ENCODE measurements at regions not wholly inside any gene's neighbourhood (a gene's known extent, or its start where the extent isn't known, plus 50 kb on each side); places are given as distances from the start of the nearest gene placed in this dataset.
"Not testable (repeated sequence)": the region's sequence is repeated elsewhere in the genome, so short reads cannot be mapped to it uniquely, and the experiment has no call there.

DNA sequence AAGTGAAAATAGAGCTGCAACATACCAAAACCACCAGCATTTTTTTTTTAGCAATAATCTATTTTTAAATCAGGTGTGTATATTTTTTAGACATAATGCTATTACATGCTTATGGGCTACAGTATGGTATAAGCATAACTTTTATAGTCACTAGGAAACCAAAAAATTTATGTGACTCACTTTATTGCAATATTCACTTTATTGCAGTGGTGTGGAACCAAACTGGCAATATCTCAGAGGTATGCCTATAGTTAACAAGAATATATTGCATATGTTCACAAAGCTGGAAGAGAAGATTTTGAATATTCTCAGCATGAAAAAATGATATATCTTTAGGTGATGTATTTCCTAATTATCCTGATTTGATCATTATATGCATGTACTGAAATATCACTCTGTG lies 128.8 kb upstream of the PLGLB2 start:
- H3K4me1 ChIP-seq (ENCODE audit: control insufficient read depth, extremely low read depth, insufficient read depth, low read length); H3K79me2 ChIP-seq (ENCODE audit: control insufficient read depth, insufficient read depth, low read length); dilution Hi-C loops (cut with MboI; ENCODE audit: extremely low pct_ligation_motif_present, low sequenced_read_pairs); H3K36me3 ChIP-seq (ENCODE audit: control insufficient read depth in 2 of 2, extremely low read depth in 1 of 2, insufficient read depth in 2 of 2, low read length in 2 of 2); H3K9me1 ChIP-seq (replicated peaks; ENCODE audit: control insufficient read depth, extremely low read depth, insufficient read depth, low read length); DNase-seq (ENCODE audit: low read depth, low spot score); H2AFZ ChIP-seq (ENCODE audit: low read depth, low read length); H3K27me3 ChIP-seq (ENCODE audit: control insufficient read depth in 2 of 2, insufficient read depth in 2 of 2, low read length in 2 of 2); POLR2A ChIA-PET; H3K4me2 ChIP-seq (ENCODE audit: insufficient read depth, low read length); H3K27ac ChIP-seq (ENCODE audit: insufficient read depth, low read depth, low read length); H4K20me1 ChIP-seq (replicated peaks; ENCODE audit: control insufficient read depth, extremely low read depth, insufficient read depth, low read length); H3K4me3 ChIP-seq (replicated peaks in 1 of 3; ENCODE audit: insufficient read depth in 1 of 3, low read depth in 1 of 3, low read length in 3 of 3); CTCF ChIA-PET; intact Hi-C loops (cut with micrococcal nuclease); H3K9ac ChIP-seq (replicated peaks; ENCODE audit: extremely low read depth, insufficient read depth, low read length); BruUV-seq (replicated peaks); FAIRE-seq; H3K9me3 ChIP-seq (replicated peaks; ENCODE audit: control insufficient read depth, insufficient read depth, low read length): not testable (repeated sequence)

DNA sequence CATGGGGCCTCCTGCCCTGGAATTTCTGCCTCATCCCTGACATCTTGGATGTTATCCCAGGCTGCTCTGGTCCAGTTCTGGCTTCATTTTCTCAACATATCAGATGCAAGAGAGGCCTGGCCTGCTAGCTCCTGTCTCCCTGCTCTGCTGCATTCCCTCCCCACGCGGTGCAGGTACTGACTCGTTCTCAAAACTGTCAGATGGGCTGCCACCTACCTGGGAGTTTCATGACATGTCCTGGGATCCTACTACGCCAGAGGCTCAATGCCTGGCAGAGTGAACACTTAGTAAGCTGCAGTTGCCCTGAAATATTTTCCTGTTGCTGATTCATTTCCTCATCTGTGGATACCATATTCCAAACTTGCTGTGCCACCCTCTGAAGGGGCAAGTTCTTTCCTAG lies 126.7 kb upstream of the PLGLB2 start:
- H3K9ac ChIP-seq (replicated peaks; ENCODE audit: extremely low read depth, insufficient read depth, low read length); H3K4me1 ChIP-seq (ENCODE audit: control insufficient read depth, extremely low read depth, insufficient read depth, low read length); BruUV-seq (replicated peaks); H3K4me2 ChIP-seq (ENCODE audit: insufficient read depth, low read length); H3K36me3 ChIP-seq (ENCODE audit: control insufficient read depth in 2 of 2, extremely low read depth in 1 of 2, insufficient read depth in 2 of 2, low read length in 2 of 2); H3K9me3 ChIP-seq (replicated peaks; ENCODE audit: control insufficient read depth, insufficient read depth, low read length); H3K79me2 ChIP-seq (ENCODE audit: control insufficient read depth, insufficient read depth, low read length); intact Hi-C loops (cut with micrococcal nuclease); H2AFZ ChIP-seq (ENCODE audit: low read depth, low read length); dilution Hi-C loops (cut with MboI; ENCODE audit: extremely low pct_ligation_motif_present, low sequenced_read_pairs); H3K27me3 ChIP-seq (ENCODE audit: control insufficient read depth in 2 of 2, insufficient read depth in 2 of 2, low read length in 2 of 2); POLR2A ChIA-PET; H3K27ac ChIP-seq (ENCODE audit: insufficient read depth, low read depth, low read length); H3K4me3 ChIP-seq (replicated peaks in 1 of 3; ENCODE audit: insufficient read depth in 1 of 3, low read depth in 1 of 3, low read length in 3 of 3); CTCF ChIA-PET; DNase-seq (ENCODE audit: low read depth, low spot score); H4K20me1 ChIP-seq (replicated peaks; ENCODE audit: control insufficient read depth, extremely low read depth, insufficient read depth, low read length); H3K9me1 ChIP-seq (replicated peaks; ENCODE audit: control insufficient read depth, extremely low read depth, insufficient read depth, low read length): not testable (repeated sequence)
- FAIRE-seq: peak; percentile 93

DNA sequence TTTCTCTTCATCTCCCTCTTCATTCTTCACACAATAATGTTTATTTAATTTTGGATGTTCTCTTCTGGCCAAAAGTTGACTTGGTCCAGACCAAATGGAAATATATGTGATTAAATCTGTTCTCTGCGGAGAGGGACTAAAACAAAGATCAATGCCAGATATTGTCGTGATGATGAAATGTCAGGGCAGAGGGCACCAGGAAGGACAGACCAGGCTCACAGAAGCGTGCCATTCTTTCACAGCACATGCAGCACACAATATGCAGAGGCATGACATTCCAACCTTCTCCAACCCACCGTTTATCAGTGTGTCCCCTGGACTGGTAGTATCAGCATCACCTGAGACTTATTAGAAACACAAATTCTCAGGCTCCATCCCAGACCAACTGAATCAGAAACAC lies 125.2 kb upstream of the PLGLB2 start:
- BruUV-seq (replicated peaks); dilution Hi-C loops (cut with MboI; ENCODE audit: extremely low pct_ligation_motif_present, low sequenced_read_pairs); DNase-seq (ENCODE audit: low read depth, low spot score): not testable (repeated sequence)

More for the DNA sequence above, 125.2 kb upstream of the PLGLB2 start:
- FAIRE-seq; H3K4me2 ChIP-seq (ENCODE audit: insufficient read depth, low read length); H3K4me1 ChIP-seq (ENCODE audit: control insufficient read depth, extremely low read depth, insufficient read depth, low read length); H4K20me1 ChIP-seq (replicated peaks; ENCODE audit: control insufficient read depth, extremely low read depth, insufficient read depth, low read length); H3K36me3 ChIP-seq (ENCODE audit: control insufficient read depth in 2 of 2, extremely low read depth in 1 of 2, insufficient read depth in 2 of 2, low read length in 2 of 2); H3K27me3 ChIP-seq (ENCODE audit: control insufficient read depth in 2 of 2, insufficient read depth in 2 of 2, low read length in 2 of 2); H3K27ac ChIP-seq (ENCODE audit: insufficient read depth, low read depth, low read length); H3K9ac ChIP-seq (replicated peaks; ENCODE audit: extremely low read depth, insufficient read depth, low read length); POLR2A ChIA-PET; H3K79me2 ChIP-seq (ENCODE audit: control insufficient read depth, insufficient read depth, low read length); CTCF ChIA-PET; intact Hi-C loops (cut with micrococcal nuclease); H3K9me3 ChIP-seq (replicated peaks; ENCODE audit: control insufficient read depth, insufficient read depth, low read length); H3K9me1 ChIP-seq (replicated peaks; ENCODE audit: control insufficient read depth, extremely low read depth, insufficient read depth, low read length); H3K4me3 ChIP-seq (replicated peaks in 1 of 3; ENCODE audit: insufficient read depth in 1 of 3, low read depth in 1 of 3, low read length in 3 of 3); H2AFZ ChIP-seq (ENCODE audit: low read depth, low read length): not testable (repeated sequence)
